Smooth muscle cell (in vitro differentiated cells): ENCODE measurements at regions not wholly inside any gene's neighbourhood (a gene's known extent, or its start where the extent isn't known, plus 50 kb on each side); places are given as distances from the start of the nearest gene placed in this dataset.

Source experiments
- DNase-seq: peaks from one replicate; lab custom pipeline; 2025; ENCODE audit not compliant: unreplicated experiment; lab: John Stamatoyannopoulos, UW
- H2AFZ ChIP-seq: fragments of 200-600 bp; sonication (generic); 2 replicates; pipeline ENCODE4 v1.6.0; 2016; ENCODE audit warnings: antibody characterized with exemption, low read depth, mild to moderate bottlenecking
- H3F3A ChIP-seq: fragments of 200-600 bp; sonication (generic); 2 replicates; pipeline ENCODE4 v1.6.0; 2017; ENCODE audit warnings: antibody characterized with exemption, low read depth
- H3K27ac ChIP-seq: fragments of 200-600 bp; sonication (generic); 2 replicates; pipeline ENCODE4 v1.5.1; 2016; ENCODE audit warnings: low read depth, mild to moderate bottlenecking
- H3K27me3 ChIP-seq: fragments of 200-600 bp; sonication (generic); 2 replicates; pipeline ENCODE4 v1.6.1; 2016; ENCODE audit warnings: low read depth, mild to moderate bottlenecking
- H3K36me3 ChIP-seq: fragments of 200-600 bp; sonication (generic); 2 replicates; pipeline ENCODE4 v1.5.1; 2016; ENCODE audit warnings: low read depth
- H3K4me1 ChIP-seq: fragments of 200-600 bp; sonication (generic); 2 replicates; pipeline ENCODE4 v1.5.1; 2016; ENCODE audit warnings: low read depth
- H3K4me2 ChIP-seq: fragments of 200-600 bp; sonication (generic); 2 replicates; pipeline ENCODE4 v1.6.0; 2016; ENCODE audit warnings: mild to moderate bottlenecking
- H3K4me3 ChIP-seq: fragments of 200-600 bp; sonication (generic); 2 replicates; pipeline ENCODE4 v1.5.1; 2016; ENCODE audit warnings: mild to moderate bottlenecking
- H3K79me2 ChIP-seq: fragments of 200-600 bp; sonication (generic); 2 replicates; pipeline ENCODE4 v1.6.0; 2016; ENCODE audit warnings: low read depth, mild to moderate bottlenecking
- H3K9ac ChIP-seq: fragments of 200-600 bp; sonication (generic); 2 replicates; pipeline ENCODE4 v1.6.0; 2016; ENCODE audit warnings: low read depth
- H3K9me3 ChIP-seq: fragments of 200-600 bp; sonication (generic); replicated peaks from 2 replicates; pipeline ENCODE4 v1.5.1; 2016; ENCODE audit warnings: low read depth
- H4K20me1 ChIP-seq: fragments of 200-600 bp; sonication (generic); 2 replicates; pipeline ENCODE4 v1.6.0; 2016; ENCODE audit warnings: low read depth
- WGBS: methylation state at CpG from one replicate; pipeline ENCODE4 v1.1.7; 2016; ENCODE audit warnings: low lambda C conversion rate; 5-methylcytosine and 5-hydroxymethylcytosine counted together
- TF ChIP-seq, protein P1 (sequence below): fragments of 200-600 bp; sonication (generic); IDR thresholded peaks from 2 replicates; pipeline ENCODE4 v1.5.1; 2017; ENCODE audit warnings: borderline replicate concordance, mild to moderate bottlenecking, antibody characterized with exemption; ENCODE audit not compliant: insufficient read depth, poor library complexity, severe bottlenecking

GRCh38 chr2:133655610-133656009 is 87.3 kb upstream of the NCKAP5 start:
- Histone ChIP-seq H3K4me2 (no peak overlapping the region), H3K4me1 (peaks cover 12% of the 10 kb centered on the region), H4K20me1 (no peaks in the 10 kb centered on the region), H3K9me3 (no peaks in the 10 kb centered on the region), H3K27me3 (no peaks in the 10 kb centered on the region), H3K36me3 (no peaks in the 10 kb centered on the region), H3K4me3 (no peak overlapping the region), H3K27ac (no peak overlapping the region), H3F3A (no peaks in the 10 kb centered on the region), H3K79me2 (no peaks in the 10 kb centered on the region), H3K9ac (no peak overlapping the region), H2AFZ (no peak overlapping the region)
- no peak for DNase-seq
- TF ChIP-seq, protein P1, sequence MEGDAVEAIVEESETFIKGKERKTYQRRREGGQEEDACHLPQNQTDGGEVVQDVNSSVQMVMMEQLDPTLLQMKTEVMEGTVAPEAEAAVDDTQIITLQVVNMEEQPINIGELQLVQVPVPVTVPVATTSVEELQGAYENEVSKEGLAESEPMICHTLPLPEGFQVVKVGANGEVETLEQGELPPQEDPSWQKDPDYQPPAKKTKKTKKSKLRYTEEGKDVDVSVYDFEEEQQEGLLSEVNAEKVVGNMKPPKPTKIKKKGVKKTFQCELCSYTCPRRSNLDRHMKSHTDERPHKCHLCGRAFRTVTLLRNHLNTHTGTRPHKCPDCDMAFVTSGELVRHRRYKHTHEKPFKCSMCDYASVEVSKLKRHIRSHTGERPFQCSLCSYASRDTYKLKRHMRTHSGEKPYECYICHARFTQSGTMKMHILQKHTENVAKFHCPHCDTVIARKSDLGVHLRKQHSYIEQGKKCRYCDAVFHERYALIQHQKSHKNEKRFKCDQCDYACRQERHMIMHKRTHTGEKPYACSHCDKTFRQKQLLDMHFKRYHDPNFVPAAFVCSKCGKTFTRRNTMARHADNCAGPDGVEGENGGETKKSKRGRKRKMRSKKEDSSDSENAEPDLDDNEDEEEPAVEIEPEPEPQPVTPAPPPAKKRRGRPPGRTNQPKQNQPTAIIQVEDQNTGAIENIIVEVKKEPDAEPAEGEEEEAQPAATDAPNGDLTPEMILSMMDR = no peak
- 90% methylated on average over 1 of the region's 1 CpG for WGBS

GRCh38 chr2:133657591-133657990 is 89.3 kb upstream of the NCKAP5 start:
- Histone ChIP-seq H3K9ac (peak overlapping the region; percentile 3), H3K27ac (peak overlapping the region; percentile 77), H3K79me2 (no peaks in the 10 kb centered on the region), H3K36me3 (no peaks in the 10 kb centered on the region), H3K4me2 (peak overlapping the region; percentile 11), H4K20me1 (no peaks in the 10 kb centered on the region), H2AFZ (peak overlapping the region; percentile 52), H3K9me3 (no peaks in the 10 kb centered on the region), H3K27me3 (no peaks in the 10 kb centered on the region), H3F3A (no peaks in the 10 kb centered on the region), H3K4me1 (peaks cover 12% of the 10 kb centered on the region), H3K4me3 (no peak overlapping the region)
- TF ChIP-seq, protein P1 = no peak
- no peak for DNase-seq
- WGBS = 60% methylated on average over 6 of the region's 6 CpGs

DNA sequence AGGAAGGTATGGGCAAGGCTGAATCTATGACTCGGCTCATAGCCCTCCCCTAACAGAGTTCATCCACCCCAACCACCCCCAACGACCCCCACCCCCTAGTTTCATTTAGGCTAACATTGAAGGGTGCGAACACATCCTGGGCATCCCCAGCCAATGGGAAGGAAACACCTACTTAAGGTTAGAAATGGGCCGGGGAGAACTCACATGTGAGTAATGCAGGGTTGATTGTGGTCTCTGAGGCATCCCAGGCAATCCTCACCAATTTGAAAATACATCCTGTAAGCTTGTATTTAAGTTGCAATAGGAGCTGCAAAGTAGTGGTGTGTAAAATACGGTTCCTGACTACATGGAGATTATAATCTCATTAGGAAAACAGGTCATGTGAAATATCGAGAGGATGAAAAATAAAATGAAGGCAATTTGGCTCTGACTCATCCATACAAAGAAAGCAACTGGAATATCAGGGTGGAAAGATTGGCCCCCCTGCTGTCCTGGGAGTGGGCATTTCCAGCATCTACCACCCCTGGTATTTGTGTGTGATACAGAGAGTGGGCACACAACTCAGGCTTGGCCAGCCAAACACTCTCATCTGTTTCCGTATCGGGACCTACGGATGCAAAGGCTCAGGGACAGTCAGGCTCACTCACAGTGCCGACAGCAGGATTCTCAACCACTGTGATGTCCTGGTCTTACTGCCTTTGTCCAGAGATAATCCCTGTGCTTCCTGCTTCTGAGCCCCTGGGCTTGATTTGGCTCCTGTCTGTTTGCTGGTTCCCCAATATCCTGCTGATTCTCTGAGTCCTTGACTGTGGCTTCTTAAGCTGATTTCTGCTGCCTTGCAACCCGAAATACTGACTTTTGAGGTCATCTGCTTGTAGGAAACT is 90.0 kb upstream of the NCKAP5 start:
- Histone ChIP-seq H3K4me1 (peaks cover 12% of the 10 kb centered on the region), H3K79me2 (no peaks in the 10 kb centered on the region), H3K27me3 (no peaks in the 10 kb centered on the region), H3K9ac (peak overlapping the region; percentile 37), H3K36me3 (no peaks in the 10 kb centered on the region), H3K27ac (peak overlapping the region; percentile 77), H3F3A (no peaks in the 10 kb centered on the region), H3K4me3 (no peak overlapping the region), H2AFZ (peak overlapping the region; percentile 56), H3K9me3 (no peaks in the 10 kb centered on the region), H4K20me1 (no peaks in the 10 kb centered on the region), H3K4me2 (peak overlapping the region; percentile 70)
- WGBS = 58% methylated on average over 11 of the region's 11 CpGs
- TF ChIP-seq, protein P1 = no peak
- no peak for DNase-seq

GRCh38 chr2:133660510-133660909 is 92.2 kb upstream of the NCKAP5 start:
- H3K9me3 ChIP-seq = no peaks in the 10 kb centered on the region
- no peak overlapping the region for H2AFZ ChIP-seq
- no peaks in the 10 kb centered on the region for H3K27me3 ChIP-seq
- TF ChIP-seq, protein P1 = no peak
- H3K4me2 ChIP-seq = no peak overlapping the region
- H3K4me1 ChIP-seq = peaks cover 12% of the 10 kb centered on the region
- WGBS = 80% methylated on average over 6 of the region's 6 CpGs
- no peak overlapping the region for H3K4me3 ChIP-seq
- H3K79me2 ChIP-seq = no peaks in the 10 kb centered on the region
- no peak overlapping the region for H3K9ac ChIP-seq
- no peak overlapping the region for H3K27ac ChIP-seq
- H4K20me1 ChIP-seq = no peaks in the 10 kb centered on the region
- H3K36me3 ChIP-seq = no peaks in the 10 kb centered on the region
- DNase-seq = no peak
- H3F3A ChIP-seq = no peaks in the 10 kb centered on the region
